ENCODE measurements at regions not wholly inside any gene's neighbourhood (a gene's known extent, or its start where the extent isn't known, plus 50 kb on each side); places are given as distances from the start of the nearest gene placed in this dataset.

DNA sequence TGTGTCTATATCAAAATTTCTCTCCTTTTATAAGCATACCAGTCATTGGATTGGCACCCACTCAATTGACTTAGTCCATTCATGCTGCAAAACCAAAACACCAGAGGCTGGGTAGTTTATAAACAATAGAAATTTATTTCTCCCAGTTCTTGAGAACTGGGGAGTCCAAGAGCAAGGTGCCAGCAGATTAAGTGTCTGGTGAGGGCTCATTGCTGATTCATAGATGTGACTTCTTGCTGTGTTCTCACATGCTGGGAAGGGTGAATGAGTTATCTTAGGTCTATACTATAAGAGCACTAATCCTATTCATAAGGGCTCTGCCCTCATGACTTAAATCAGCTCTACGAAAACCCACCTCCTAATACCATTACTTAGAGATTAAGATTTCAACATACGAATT, 501.4 kb downstream of the EPM2A start:
- ATAC-seq (no peak), DNase-seq (ENCODE audit: low read depth, low spot score) (no peak)
- ChIA-PET CTCF (no interaction called here), POLR2A (no interaction called here)
- no peaks in the 10 kb centered on the region for H3K9me3 ChIP-seq (ENCODE audit: control insufficient read depth, insufficient read depth, low read depth, low read length)
- H3K27me3 ChIP-seq (ENCODE audit: control insufficient read depth, insufficient read depth, low read length) = no peaks in the 10 kb centered on the region
- TF ChIP-seq SIN3A (IDR thresholded peaks at IDR 0.05; ENCODE audit: borderline replicate concordance, insufficient read depth, low read depth, low read length) (no peak), CTCF (IDR thresholded peaks at IDR 0.05) (no peak), POLR2AphosphoS5 (IDR thresholded peaks at IDR 0.05; ENCODE audit: low read depth, low read length) (no peak), TCF7L2 (IDR thresholded peaks at IDR 0.05; ENCODE audit: low read depth, low read length) (no peak)
- TF ChIP-seq, protein P1, sequence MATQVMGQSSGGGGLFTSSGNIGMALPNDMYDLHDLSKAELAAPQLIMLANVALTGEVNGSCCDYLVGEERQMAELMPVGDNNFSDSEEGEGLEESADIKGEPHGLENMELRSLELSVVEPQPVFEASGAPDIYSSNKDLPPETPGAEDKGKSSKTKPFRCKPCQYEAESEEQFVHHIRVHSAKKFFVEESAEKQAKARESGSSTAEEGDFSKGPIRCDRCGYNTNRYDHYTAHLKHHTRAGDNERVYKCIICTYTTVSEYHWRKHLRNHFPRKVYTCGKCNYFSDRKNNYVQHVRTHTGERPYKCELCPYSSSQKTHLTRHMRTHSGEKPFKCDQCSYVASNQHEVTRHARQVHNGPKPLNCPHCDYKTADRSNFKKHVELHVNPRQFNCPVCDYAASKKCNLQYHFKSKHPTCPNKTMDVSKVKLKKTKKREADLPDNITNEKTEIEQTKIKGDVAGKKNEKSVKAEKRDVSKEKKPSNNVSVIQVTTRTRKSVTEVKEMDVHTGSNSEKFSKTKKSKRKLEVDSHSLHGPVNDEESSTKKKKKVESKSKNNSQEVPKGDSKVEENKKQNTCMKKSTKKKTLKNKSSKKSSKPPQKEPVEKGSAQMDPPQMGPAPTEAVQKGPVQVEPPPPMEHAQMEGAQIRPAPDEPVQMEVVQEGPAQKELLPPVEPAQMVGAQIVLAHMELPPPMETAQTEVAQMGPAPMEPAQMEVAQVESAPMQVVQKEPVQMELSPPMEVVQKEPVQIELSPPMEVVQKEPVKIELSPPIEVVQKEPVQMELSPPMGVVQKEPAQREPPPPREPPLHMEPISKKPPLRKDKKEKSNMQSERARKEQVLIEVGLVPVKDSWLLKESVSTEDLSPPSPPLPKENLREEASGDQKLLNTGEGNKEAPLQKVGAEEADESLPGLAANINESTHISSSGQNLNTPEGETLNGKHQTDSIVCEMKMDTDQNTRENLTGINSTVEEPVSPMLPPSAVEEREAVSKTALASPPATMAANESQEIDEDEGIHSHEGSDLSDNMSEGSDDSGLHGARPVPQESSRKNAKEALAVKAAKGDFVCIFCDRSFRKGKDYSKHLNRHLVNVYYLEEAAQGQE (IDR thresholded peaks at IDR 0.05; ENCODE audit: insufficient read depth in 1 of 2, low read depth in 2 of 2, low read length in 1 of 2) = no peak
- no peak overlapping the region for H3K4me3 ChIP-seq (ENCODE audit: low read depth in 2 of 2, low read length in 2 of 2)
- H3K4me1 ChIP-seq (ENCODE audit: control insufficient read depth, insufficient read depth, low read length) = no peaks in the 10 kb centered on the region
- intact Hi-C loops (cut with micrococcal nuclease; ENCODE audit: unreplicated experiment) (no loop called here), in situ Hi-C loops (cut with HindIII; ENCODE audit: low pct_unique_long_range_greater_than_20kb, low sequenced_read_pairs) (no loop called here)
- H3K27ac ChIP-seq (ENCODE audit: low read length) = no peak overlapping the region
- BruUV-seq (replicated peaks) = no TSS peak
- H3K36me3 ChIP-seq (ENCODE audit: control insufficient read depth, insufficient read depth, low read length) = no peaks in the 10 kb centered on the region

DNA sequence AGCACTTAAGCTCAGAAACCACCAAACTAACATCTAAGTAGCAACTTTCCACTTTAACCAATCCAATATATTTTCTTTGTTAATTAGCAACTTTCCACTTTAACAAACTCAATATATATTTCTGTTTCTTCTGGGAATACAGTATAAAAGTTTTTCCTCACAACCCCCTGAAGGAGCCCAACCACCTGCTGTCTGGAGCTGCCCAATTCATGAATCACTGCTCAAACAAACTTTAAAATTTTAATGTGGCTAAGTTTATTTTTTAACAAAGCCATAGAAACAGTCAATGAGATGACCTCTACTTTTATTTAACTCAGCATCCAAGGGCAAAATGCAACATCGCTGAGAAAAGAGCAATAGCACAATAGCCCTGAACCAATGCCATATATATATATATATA, 500.1 kb downstream of the EPM2A start:
- ChIA-PET POLR2A (no interaction called here), CTCF (no interaction called here)
- Histone ChIP-seq H3K4me3 (ENCODE audit: low read depth in 2 of 2, low read length in 2 of 2) (no peak overlapping the region), H3K4me1 (ENCODE audit: control insufficient read depth, insufficient read depth, low read length) (no peaks in the 10 kb centered on the region), H3K27me3 (ENCODE audit: control insufficient read depth, insufficient read depth, low read length) (no peaks in the 10 kb centered on the region), H3K36me3 (ENCODE audit: control insufficient read depth, insufficient read depth, low read length) (no peaks in the 10 kb centered on the region), H3K27ac (ENCODE audit: low read length) (no peak overlapping the region), H3K9me3 (ENCODE audit: control insufficient read depth, insufficient read depth, low read depth, low read length) (no peaks in the 10 kb centered on the region)
- no peak for DNase-seq (ENCODE audit: low read depth, low spot score)
- BruUV-seq (replicated peaks) = no TSS peak
- ATAC-seq = no peak
- TF ChIP-seq, protein P1 (IDR thresholded peaks at IDR 0.05; ENCODE audit: insufficient read depth in 1 of 2, low read depth in 2 of 2, low read length in 1 of 2) = no peak
- no peak for TF ChIP-seq POLR2AphosphoS5 (IDR thresholded peaks at IDR 0.05; ENCODE audit: low read depth, low read length)
- no peak for TF ChIP-seq CTCF (IDR thresholded peaks at IDR 0.05)
- TF ChIP-seq TCF7L2 (IDR thresholded peaks at IDR 0.05; ENCODE audit: low read depth, low read length) = no peak
- no peak for TF ChIP-seq SIN3A (IDR thresholded peaks at IDR 0.05; ENCODE audit: borderline replicate concordance, insufficient read depth, low read depth, low read length)
- in situ Hi-C loops (cut with HindIII; ENCODE audit: low pct_unique_long_range_greater_than_20kb, low sequenced_read_pairs) (no loop called here), intact Hi-C loops (cut with micrococcal nuclease; ENCODE audit: unreplicated experiment) (no loop called here)
